Ishikawa (cell line): ENCODE measurements at regions not wholly inside any gene's neighbourhood (a gene's known extent, or its start where the extent isn't known, plus 50 kb on each side); places are given as distances from the start of the nearest gene placed in this dataset.

Experiments used
- CEBPB ChIP-seq: IDR thresholded peaks from 2 replicates; pipeline ENCODE4 v1.6.1; 2012
- CREB1 ChIP-seq: IDR thresholded peaks from 2 replicates; pipeline ENCODE4 v1.6.1; 2012; ENCODE audit warnings: low read depth
- EGR1 ChIP-seq: IDR thresholded peaks from 2 replicates; pipeline ENCODE4 v1.6.1; 2012
- EP300 ChIP-seq: IDR thresholded peaks from 2 replicates; pipeline ENCODE4 v1.6.1; 2012; ENCODE audit warnings: borderline replicate concordance
- NFIC ChIP-seq: IDR thresholded peaks from 2 replicates; pipeline ENCODE4 v1.6.1; 2012
- RAD21 ChIP-seq: IDR thresholded peaks from 2 replicates; pipeline ENCODE4 v1.6.1; 2012; ENCODE audit warnings: low read depth
- TAF1 ChIP-seq: IDR thresholded peaks from 2 replicates; pipeline ENCODE4 v1.6.1; 2012; ENCODE audit warnings: low read depth, mild to moderate bottlenecking
- TEAD4 ChIP-seq: IDR thresholded peaks from 2 replicates; pipeline ENCODE4 v1.6.1; 2012
- YY1 ChIP-seq: IDR thresholded peaks from 2 replicates; pipeline ENCODE4 v1.6.1; 2012; ENCODE audit warnings: low read depth
- ZBTB7A ChIP-seq: IDR thresholded peaks from 2 replicates; pipeline ENCODE4 v1.6.1; 2012; ENCODE audit warnings: low read depth
- TF ChIP-seq, protein P1 (sequence below): IDR thresholded peaks from 2 replicates; pipeline ENCODE4 v1.6.1; 2012
- TF ChIP-seq, protein P2 (sequence below): IDR thresholded peaks from 2 replicates; pipeline ENCODE4 v1.6.1; 2012
- TF ChIP-seq, protein P3 (sequence below): IDR thresholded peaks from 2 replicates; pipeline ENCODE4 v1.6.1; 2012; ENCODE audit warnings: low read depth, mild to moderate bottlenecking

DNA sequence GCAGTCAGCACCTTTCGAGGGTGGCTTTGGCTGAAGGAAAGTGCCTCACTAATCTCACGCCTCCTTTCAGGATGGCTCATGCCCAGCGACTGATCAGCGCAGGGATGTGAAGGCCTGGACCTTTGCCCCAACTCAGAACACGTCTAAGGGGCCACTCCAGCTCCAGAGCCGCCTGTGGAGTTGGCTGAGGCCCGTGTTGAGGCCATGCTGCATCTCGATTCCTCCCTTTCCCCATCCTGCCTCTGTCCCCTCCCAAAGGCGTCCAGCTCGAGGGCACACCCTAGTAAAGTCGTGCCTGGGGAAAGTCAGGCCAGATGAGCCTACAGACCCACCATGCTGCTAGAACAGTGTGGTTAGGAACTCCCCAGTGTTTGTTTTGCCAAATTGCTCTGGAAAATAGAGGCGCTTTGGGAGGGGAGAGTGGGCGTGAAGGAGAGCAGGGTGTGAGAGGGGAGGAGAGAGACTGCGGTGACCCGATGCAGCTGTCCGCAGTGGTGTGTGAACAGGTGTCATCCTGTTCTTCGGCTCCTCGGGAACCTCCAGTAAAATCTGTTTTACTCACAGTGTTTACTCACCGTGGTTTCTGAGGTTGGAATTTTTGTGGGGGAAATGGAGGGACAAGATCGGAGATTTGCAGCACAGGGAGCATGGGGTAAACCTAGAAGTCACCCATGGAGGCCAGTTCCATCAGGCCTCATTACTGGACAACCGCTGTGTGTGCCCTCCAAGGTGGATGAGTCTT lies 85.0 kb upstream of the PMEPA1 start:
- TF ChIP-seq, protein P1, sequence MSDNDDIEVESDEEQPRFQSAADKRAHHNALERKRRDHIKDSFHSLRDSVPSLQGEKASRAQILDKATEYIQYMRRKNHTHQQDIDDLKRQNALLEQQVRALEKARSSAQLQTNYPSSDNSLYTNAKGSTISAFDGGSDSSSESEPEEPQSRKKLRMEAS, result no peak
- TF ChIP-seq TAF1 (no peak), NFIC (no peak), ZBTB7A (no peak), TEAD4 (no peak), EP300 (no peak), RAD21 (no peak), EGR1 (no peak), CEBPB (no peak)
- TF ChIP-seq, protein P2, sequence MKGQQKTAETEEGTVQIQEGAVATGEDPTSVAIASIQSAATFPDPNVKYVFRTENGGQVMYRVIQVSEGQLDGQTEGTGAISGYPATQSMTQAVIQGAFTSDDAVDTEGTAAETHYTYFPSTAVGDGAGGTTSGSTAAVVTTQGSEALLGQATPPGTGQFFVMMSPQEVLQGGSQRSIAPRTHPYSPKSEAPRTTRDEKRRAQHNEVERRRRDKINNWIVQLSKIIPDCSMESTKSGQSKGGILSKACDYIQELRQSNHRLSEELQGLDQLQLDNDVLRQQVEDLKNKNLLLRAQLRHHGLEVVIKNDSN, result no peak

DNA sequence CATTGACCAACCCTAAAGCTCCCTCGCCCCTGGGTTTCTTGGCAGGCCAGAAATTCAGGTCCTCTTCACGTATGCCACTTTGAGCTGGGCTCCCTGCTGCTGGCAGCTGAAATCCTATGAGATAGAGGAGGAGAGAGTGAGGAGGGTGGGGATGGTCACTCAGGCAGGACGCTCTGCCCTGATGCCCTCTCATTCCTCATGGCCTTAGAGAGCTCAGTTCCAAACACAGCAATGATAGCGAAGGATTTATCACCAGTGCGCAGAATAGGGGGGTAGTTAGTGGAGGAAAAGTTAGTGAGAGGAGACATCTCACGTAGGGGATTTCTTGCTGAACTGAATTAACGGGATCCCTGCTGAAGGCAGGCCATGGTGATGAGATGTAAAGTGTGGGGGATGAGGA lies 84.2 kb upstream of the PMEPA1 start:
- TF ChIP-seq YY1 (no peak), EP300 (no peak), ZBTB7A (no peak), RAD21 (no peak), TEAD4 (no peak), EGR1 (no peak), TAF1 (no peak), CEBPB (no peak), CREB1 (no peak)
- TF ChIP-seq, protein P3, sequence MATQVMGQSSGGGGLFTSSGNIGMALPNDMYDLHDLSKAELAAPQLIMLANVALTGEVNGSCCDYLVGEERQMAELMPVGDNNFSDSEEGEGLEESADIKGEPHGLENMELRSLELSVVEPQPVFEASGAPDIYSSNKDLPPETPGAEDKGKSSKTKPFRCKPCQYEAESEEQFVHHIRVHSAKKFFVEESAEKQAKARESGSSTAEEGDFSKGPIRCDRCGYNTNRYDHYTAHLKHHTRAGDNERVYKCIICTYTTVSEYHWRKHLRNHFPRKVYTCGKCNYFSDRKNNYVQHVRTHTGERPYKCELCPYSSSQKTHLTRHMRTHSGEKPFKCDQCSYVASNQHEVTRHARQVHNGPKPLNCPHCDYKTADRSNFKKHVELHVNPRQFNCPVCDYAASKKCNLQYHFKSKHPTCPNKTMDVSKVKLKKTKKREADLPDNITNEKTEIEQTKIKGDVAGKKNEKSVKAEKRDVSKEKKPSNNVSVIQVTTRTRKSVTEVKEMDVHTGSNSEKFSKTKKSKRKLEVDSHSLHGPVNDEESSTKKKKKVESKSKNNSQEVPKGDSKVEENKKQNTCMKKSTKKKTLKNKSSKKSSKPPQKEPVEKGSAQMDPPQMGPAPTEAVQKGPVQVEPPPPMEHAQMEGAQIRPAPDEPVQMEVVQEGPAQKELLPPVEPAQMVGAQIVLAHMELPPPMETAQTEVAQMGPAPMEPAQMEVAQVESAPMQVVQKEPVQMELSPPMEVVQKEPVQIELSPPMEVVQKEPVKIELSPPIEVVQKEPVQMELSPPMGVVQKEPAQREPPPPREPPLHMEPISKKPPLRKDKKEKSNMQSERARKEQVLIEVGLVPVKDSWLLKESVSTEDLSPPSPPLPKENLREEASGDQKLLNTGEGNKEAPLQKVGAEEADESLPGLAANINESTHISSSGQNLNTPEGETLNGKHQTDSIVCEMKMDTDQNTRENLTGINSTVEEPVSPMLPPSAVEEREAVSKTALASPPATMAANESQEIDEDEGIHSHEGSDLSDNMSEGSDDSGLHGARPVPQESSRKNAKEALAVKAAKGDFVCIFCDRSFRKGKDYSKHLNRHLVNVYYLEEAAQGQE, result no peak
- TF ChIP-seq, protein P1, result no peak
- TF ChIP-seq, protein P2, result no peak

DNA sequence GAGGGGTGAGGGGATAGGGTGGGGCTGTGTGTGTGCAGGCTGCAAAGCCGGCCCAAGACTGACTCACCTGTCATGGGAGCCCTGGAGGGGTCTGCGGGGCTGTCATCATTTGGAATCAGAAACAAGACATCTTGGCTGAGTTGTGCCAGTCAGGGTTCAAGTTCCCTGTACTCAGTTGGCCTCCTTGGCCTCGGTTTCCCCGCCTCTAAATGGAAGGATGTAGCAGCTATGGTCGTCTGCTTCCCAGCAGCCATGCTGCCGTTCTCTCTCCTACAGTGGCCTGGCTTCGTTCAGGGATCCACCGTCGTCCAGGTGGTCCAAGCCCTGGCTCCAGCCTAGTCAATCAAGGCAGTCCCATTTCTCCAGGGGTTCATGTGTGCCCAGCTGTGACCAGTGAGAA lies 83.6 kb upstream of the PMEPA1 start:
- TF ChIP-seq CEBPB, result no peak

DNA sequence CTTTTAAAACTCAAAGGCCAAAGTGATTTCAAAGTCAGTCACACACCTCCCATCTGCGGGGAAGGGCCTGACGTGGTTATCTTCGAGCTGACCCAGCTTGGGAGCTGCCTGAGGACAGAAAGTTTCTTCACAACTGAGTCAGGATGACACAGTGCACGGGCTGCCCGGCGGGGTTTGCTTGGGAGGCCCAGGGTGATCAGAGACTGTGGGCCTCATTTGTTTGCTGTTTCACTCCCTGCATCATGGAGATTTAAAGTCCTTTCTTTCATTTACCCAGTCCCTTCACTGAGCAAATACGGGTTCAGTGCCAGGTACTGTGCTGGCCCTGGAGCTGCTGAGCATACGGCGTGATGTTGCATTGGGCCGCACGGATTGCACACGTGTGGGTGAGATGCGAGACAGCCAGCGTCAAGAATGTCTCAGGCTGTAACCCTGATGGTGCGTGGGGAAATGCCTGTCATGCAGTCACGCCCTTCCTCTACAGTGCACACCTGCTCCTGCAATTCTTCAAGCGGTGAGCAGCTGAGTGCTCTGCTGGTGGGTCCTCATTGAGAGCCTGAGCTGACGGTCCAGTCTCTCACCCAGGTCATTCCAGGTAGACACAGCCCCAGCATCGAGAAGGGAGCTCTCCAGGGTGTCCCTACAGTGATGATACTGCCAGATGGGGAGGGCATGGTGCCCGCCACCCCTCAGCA lies 82.7 kb upstream of the PMEPA1 start:
- TF ChIP-seq TAF1 (no peak), ZBTB7A (no peak), EGR1 (no peak), NFIC (no peak)
- TF ChIP-seq, protein P3, result no peak

DNA sequence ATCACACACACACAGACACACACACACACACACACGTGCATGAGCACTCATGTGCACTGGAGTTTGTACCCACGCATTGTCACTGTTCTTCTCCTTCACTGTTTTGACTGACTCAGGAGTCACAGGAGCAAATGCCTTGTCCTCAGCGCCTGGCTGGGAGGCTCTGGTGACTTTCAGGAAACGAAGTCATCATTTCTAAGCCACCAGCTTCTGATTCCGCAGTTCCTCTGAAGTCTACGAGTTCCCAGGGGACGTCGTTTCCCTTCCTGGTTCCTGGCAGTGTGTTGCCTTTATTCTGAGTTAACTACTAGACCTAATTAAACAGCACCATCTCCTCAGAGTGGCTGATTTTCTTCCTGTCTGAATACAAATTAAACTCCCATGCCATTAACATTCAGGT lies 82.2 kb upstream of the PMEPA1 start:
- TF ChIP-seq, protein P1, result no peak
- TF ChIP-seq CREB1 (no peak), YY1 (no peak), TAF1 (no peak)

DNA sequence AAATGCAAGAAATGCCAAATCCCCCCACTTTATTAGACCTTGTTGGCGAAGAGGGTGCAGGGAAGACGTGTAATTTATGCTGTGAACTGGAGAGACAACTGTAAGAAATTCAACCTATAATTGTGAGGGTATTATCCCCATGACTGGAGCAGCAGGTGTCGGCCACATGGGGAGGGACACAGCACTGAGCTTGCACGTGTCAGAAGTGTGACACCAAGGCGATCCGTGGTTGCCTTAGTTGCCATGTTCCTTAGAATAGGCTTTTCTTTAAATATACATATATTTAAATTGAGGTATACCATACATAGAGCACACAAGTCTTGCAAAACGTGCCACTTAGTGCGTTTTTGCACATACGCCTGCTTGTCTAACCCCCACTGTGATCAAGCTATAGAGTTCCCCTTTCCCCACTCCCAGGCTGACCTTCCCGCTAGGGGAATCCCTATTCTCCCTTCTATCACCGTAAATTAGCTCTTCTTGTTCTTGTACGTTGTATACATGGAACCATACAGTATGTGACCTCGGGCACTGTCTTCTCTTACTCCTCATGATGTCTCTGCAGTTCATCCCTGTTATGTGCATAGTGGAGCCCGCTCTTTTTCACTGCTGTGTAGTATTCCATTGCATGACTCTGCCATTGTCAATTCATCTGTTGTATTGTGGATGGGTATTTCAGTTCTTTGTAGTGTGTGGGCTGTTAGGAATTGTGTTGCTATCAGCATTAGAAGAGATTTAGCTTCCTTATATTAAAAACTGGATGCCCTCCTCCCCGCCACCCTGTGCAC lies 81.6 kb upstream of the PMEPA1 start:
- no peak for TF ChIP-seq NFIC
- no peak for TF ChIP-seq RAD21
